NCI-H446 treated with DMSO at 0.1 percent for 48 hours (cell line): ENCODE measurements at regions not wholly inside any gene's neighbourhood (a gene's known extent, or its start where the extent isn't known, plus 50 kb on each side); places are given as distances from the start of the nearest gene placed in this dataset.
"Not testable (repeated sequence)": the region's sequence is repeated elsewhere in the genome, so short reads cannot be mapped to it uniquely, and the experiment has no call there.

Experiments
- DNase-seq: peaks from one replicate; lab custom pipeline; 2025; lab: John Stamatoyannopoulos, UW

- DNase-seq, result no peak
These were observed 205.2 kb upstream of the SEMA6A start for GRCh38 chr5:116779846-116780245.

- no peak for DNase-seq
These were observed 204.1 kb upstream of the SEMA6A start for GRCh38 chr5:116778651-116779280.

- DNase-seq, result peak; percentile 35
These were observed 203.4 kb upstream of the SEMA6A start for GRCh38 chr5:116778032-116778431.

- no peak for DNase-seq
These were observed 199.3 kb upstream of the SEMA6A start for GRCh38 chr5:116773926-116774325.

GRCh38 chr5:116772806-116773205, 198.2 kb upstream of the SEMA6A start:
- DNase-seq, result peak; percentile 48

GRCh38 chr5:116772152-116772501, 197.5 kb upstream of the SEMA6A start:
- no peak for DNase-seq

GRCh38 chr5:116771466-116772151, 197.0 kb upstream of the SEMA6A start:
- no peak for DNase-seq

GRCh38 chr5:116769953-116770352, 195.3 kb upstream of the SEMA6A start:
- not testable (repeated sequence) for DNase-seq

- no peak for DNase-seq
These were observed 194.8 kb upstream of the SEMA6A start for GRCh38 chr5:116769470-116769869.

GRCh38 chr5:116766470-116766947, 191.9 kb upstream of the SEMA6A start:
- peak; percentile 78 for DNase-seq

- DNase-seq, result peak; percentile 88
These were observed 190.8 kb upstream of the SEMA6A start for GRCh38 chr5:116765441-116765840.

- DNase-seq, result no peak
These were observed 190.3 kb upstream of the SEMA6A start for GRCh38 chr5:116764941-116765340.

GRCh38 chr5:116763987-116764866, 189.6 kb upstream of the SEMA6A start:
- peak; percentile 54 for DNase-seq

- DNase-seq, result peak; percentile 89
These were observed 185.4 kb upstream of the SEMA6A start for GRCh38 chr5:116759860-116760640.

GRCh38 chr5:116757326-116757725, 182.7 kb upstream of the SEMA6A start:
- no peak for DNase-seq

- DNase-seq, result no peak
These were observed 181.9 kb upstream of the SEMA6A start for GRCh38 chr5:116756531-116756930.

- no peak for DNase-seq
These were observed 179.9 kb upstream of the SEMA6A start for GRCh38 chr5:116754556-116754955.

GRCh38 chr5:116751684-116752083, 177.1 kb upstream of the SEMA6A start:
- DNase-seq, result no peak

GRCh38 chr5:116750631-116751580, 176.3 kb upstream of the SEMA6A start:
- DNase-seq, result peak; percentile 65

GRCh38 chr5:116747881-116748280, 173.3 kb upstream of the SEMA6A start:
- no peak for DNase-seq

- no peak for DNase-seq
These were observed 172.0 kb upstream of the SEMA6A start for GRCh38 chr5:116746668-116747067.
